HG02759 (cell line): ENCODE measurements at regions not wholly inside any gene's neighbourhood (a gene's known extent, or its start where the extent isn't known, plus 50 kb on each side); places are given as distances from the start of the nearest gene placed in this dataset.
"Not testable (repeated sequence)": the region's sequence is repeated elsewhere in the genome, so short reads cannot be mapped to it uniquely, and the experiment has no call there.

Experiments
- ATAC-seq: cut with Tn5 transposase; IDR thresholded peaks from one replicate; pipeline ENCODE4 v1.9.1; 2021; ENCODE audit warnings: mild to moderate bottlenecking, moderate library complexity; ENCODE audit not compliant: unreplicated experiment

DNA sequence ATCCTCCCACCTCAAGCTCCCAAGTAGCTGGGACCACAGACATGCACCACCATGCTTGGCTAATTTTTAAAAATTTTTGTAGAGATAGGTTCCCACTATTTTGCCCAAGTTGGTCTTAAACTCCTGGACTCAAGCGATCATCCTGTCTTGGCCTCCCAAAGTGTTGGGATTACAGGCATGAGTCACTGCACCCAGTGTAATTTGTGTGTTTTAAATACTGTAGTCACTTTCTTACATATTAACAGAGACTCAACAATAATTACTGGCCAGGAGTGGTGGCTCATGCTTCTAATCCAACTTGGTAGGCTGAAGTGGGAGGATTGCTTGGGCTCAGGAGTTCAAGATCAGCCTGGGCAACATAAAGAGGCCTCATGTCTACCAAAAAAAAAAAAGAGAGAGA is 293.0 kb downstream of the RDH14 start:
- ATAC-seq, result no peak

DNA sequence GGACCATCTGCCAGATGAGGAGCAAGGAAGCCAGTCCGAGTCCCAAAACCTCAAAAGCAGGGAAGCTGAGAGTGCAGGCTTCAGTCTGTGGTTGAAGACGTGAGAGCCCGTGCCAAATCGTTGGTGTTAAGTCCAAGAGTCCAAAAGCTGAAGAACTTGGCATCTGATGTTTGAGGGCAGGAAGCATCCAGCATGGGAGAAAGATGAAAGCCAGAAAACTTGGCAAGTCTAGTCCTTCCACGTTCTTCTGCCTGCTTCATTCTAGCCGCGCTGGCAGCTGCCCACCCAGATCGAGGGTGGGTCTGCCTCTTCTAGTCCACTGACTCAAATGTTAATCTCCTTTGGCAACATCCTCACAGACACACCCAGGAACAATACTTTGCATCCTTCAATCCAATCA is 293.8 kb downstream of the RDH14 start:
- ATAC-seq, result not testable (repeated sequence)

- no peak for ATAC-seq
Observed at GRCh38 chr2:18265614-18266586, 294.6 kb downstream of the RDH14 start.

- no peak for ATAC-seq
Observed at GRCh38 chr2:18262601-18263000, 297.9 kb downstream of the RDH14 start.

DNA sequence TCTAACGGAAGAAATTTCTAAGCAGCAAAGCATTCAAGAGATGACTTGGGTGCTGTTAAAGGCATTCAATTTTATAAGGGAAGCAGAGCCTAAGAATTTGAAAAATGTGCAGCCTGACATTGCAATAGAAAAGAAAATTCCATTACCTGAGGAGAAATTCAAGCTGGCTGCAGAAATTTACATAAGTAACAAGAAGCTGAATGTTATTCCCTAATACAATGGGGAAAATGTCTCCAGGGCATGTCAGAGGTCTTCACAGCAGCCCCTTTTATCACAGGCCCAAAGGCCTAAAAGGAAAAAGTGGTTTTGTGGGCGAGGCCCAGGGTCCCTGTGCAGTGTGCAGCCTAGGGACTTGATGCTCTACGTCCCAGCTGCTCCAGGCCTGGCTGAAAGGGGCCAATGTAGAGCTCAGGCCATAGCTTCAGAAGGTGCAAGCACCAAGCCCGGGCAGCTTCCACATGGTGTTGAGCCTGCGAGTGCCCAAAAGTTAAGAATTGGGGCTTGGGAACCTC is 306.7 kb downstream of the RDH14 start:
- no peak for ATAC-seq

DNA sequence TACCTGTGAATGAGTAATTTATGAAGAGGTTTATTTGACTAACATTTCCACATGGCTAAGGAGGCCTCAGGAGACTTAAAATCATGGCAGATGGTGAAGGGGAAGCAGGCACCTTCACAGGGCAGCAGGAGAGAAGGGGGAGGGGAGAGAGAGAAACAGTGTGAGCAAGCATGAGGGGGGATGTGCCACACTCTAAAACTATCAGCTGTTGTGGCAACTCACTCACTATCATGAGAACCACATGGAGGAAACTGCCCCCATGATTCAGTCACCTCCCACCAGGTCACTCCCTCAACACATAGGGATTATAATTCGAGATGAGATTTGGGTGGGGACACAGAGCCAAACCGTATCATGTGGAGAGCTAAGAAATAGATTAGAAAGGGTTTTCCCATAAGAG is 309.0 kb downstream of the RDH14 start:
- no peak for ATAC-seq

DNA sequence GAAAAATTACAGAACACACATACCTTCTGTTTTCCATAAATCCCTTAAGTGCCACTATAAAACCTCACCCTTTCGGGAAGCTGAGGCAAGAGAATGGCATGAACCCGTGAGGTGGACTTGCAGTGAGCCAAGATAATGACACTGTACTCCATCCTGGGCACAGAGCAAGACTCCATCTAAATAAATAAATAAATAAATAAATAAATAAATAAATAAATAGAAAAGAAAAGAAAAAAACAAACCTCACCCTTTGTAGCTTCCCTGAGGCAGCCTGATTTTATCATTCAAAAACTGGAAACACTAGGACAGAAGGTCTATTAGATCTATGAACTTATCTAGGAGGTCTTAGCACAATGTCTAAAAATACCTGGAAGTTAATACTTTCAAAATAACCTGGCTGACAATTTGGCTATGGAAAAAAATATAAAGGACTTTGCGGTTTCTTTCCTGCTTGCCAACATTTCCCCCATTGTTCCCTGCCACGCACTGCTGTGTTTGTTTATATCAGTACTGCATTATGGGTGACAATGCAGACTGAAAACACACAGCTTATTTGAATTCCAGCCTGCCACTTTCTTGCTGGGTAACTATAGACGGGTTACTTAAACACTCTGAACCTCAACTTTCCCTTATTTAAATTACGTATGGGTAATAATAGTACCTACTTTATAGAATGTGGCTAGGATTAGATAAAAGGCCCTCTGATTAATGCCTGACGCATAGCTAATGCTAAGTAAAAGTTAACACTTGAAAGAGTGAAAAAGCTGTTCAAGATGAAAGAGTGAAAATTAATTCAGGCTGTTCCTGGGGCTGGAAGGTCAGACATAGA is 313.0 kb downstream of the RDH14 start:
- ATAC-seq, result no peak

- no peak for ATAC-seq
Observed at GRCh38 chr2:18245375-18245774, 315.1 kb downstream of the RDH14 start.

GRCh38 chr2:18244845-18245244 is 315.6 kb downstream of the RDH14 start:
- ATAC-seq, result no peak

DNA sequence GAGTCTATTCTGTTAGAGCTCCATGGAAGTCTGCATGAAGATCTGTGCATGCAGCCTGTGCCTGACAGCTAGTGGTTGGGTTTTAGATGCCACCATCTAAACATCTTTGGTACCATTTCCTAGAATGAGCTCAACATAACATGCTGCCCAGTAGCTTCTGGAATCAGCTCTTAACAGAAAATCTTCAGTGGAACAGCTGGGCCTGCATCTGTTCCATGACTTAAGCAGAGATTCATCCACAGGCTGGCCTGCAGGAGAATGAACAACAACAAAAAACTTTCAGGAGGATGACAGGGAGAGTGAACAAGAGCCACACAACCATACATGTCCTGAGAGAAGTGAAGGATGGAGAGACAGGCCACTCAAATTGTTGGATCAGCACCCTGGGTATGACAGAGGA is 316.6 kb downstream of the RDH14 start:
- no peak for ATAC-seq

- no peak for ATAC-seq
Observed at GRCh38 chr2:18242716-18243115, 317.7 kb downstream of the RDH14 start.

DNA sequence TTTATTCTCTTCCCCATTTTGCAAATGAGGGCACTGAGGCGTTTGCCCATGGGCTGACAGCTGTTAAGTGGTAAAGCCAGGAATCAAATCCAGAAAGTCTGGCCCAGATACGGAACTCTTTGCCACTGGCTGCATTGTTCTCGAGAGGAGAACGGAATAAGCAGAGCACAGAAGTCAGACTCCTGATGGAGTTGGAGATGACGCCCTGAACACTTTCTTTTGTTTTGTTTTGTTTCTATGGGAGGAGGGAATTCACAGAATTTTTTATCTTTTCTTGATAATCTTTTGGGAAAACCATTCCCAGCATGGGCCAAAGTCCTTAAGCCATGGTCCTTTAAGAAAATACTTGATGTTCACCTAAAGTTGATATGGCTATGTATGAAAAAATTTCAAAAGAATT is 322.2 kb downstream of the RDH14 start:
- no peak for ATAC-seq

GRCh38 chr2:18237298-18237697 is 323.2 kb downstream of the RDH14 start:
- ATAC-seq, result no peak

DNA sequence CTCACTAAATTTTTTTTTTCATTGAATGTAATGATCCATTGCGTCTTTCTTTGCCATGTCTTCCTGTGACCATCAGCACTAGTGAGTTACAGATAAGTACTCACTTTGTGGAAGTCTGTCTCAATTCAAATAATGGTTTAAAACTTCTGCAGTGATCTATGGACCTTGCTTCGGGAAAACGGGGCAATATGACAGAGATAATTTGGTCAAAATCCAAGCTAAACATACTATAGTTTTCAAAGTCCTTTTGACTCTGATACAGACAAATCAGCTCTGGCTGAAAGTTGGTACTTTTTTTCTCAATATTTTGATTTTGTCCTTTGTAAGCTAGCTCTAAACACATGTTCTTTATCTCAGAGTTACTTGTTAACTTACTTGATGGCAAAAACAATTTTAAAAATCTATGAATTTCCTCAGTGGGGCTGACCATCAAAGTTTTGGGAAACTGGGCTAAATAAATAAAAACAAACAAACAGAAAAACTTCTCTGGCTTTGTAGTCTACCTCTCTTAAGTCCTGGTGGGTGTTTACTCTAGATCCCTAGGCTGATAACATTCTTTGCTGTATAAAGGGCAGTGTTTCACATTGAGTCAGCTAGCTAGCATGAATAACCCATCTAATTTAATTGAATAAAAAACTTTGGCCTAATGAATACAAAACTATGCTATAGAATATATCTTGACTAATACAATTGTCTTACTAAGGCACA is 327.6 kb downstream of the RDH14 start:
- no peak for ATAC-seq

DNA sequence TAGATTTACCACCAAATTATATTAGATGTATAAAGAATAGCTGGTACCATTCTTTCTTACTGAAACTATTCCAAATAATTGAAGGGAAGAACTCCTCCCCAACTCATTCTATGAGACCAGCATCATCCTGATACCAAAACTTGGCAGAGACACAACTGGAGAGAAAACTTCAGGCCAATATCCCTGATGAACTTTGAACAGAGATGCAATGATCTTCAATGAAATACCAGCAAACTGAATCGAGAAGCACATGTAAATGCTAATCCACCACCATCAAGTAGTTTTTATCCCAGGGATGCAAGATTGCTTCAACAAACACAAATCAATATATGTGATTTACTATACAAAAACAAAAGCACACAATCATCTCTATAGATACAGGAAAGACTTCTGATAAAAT is 329.8 kb downstream of the RDH14 start:
- no peak for ATAC-seq

DNA sequence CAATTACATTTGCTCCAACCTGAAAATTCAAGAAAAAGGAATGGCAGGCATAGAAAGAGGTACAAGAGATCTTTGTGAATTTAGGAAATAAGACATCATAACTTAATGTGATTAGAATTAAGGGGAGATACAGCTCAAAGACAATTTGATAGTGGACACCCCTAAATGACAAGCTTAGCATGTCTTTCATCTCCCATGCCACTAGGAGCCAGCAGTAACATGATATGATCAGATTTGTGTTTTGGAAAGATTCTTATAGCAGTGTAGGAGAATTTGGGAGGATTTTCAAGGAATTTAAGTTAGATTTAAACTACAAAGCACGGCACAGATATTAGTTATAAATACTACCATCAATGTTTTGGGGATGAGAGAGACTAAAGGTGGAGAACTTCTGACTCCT is 340.8 kb downstream of the RDH14 start:
- ATAC-seq, result no peak

GRCh38 chr2:18218160-18218933 is 339.9 kb downstream of the KCNS3 start:
- ATAC-seq, result no peak

- no peak for ATAC-seq
Observed at GRCh38 chr2:18214936-18215335, 336.5 kb downstream of the KCNS3 start.

DNA sequence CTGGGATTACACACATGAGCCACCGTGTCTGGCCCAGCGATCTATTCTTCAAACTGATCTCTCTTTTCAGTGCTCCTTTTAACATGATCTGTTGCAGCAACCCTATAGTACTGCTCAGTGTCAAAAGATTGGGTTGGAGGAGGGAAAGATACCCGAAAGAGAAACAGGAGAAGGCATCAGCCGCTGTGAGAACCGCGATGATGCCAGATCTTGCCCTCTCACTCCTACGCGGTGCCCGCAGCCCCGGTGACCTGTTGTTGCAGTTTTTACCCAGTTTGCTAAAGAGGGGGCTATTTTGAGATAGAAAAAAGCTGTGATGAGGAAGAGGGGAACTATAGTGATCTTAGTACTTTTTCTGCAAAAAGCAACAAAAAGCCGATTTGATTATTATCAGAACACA is 335.5 kb downstream of the KCNS3 start:
- no peak for ATAC-seq

GRCh38 chr2:18209934-18210639 is 331.6 kb downstream of the KCNS3 start:
- no peak for ATAC-seq
